Tibial nerve (tissue), 4 donors: ENCODE measurements at regions not wholly inside any gene's neighbourhood (a gene's known extent, or its start where the extent isn't known, plus 50 kb on each side); places are given as distances from the start of the nearest gene placed in this dataset.
A peak's percentile ranks its signal among the peaks of the same experiment; 100 is the strongest.

ENCODE experiments used
- DNase-seq, 2 donors: peaks; one replicate each; pipeline ENCODE4 v3.0.0-alpha.2; 2019; ENCODE audit warnings: low spot score in 2 of 2
- H3K27ac ChIP-seq, 4 donors: fragments of 200-600 bp; sonication (generic) in 3 of 4; one replicate each; pipeline ENCODE4 v1.5.1; 2017 to 2019; ENCODE audit warnings: mild to moderate bottlenecking in 1 of 4
- H3K27me3 ChIP-seq, 2 donors: fragments of 200-600 bp; sonication (generic) in 1 of 2; one replicate each; pipeline versions ENCODE4 v1.5.1 to v1.6.0; 2017 to 2019
- H3K36me3 ChIP-seq, 3 donors: fragments of 200-600 bp; sonication (generic); one replicate each; pipeline ENCODE4 v1.5.1; 2018 to 2019
- H3K4me1 ChIP-seq, 4 donors: fragments of 200-600 bp; sonication (generic) in 3 of 4; one replicate each; pipeline ENCODE4 v1.5.1; 2017 to 2019
- H3K4me3 ChIP-seq, 4 donors: fragments of 200-600 bp; sonication (generic) in 3 of 4; one replicate each; pipeline ENCODE4 v1.5.1; 2017 to 2019; ENCODE audit warnings: mild to moderate bottlenecking in 1 of 4, moderate library complexity in 1 of 4
- H3K9me3 ChIP-seq, 4 donors: fragments of 200-600 bp; sonication (generic) in 3 of 4; one replicate each; pipeline ENCODE4 v1.5.1; 2017 to 2019
- EP300 ChIP-seq, 2 donors: sonication (generic); formaldehyde crosslinking; IDR thresholded peaks; one replicate each; pipeline ENCODE4 v1.6.1; 2017; ENCODE audit warnings: antibody characterized with exemption in 2 of 2, mild to moderate bottlenecking in 1 of 2
- POLR2A ChIP-seq, 2 donors: fragments of 450-650 bp; IDR thresholded peaks; one replicate each; pipeline ENCODE4 v1.6.1; 2017; ENCODE audit warnings: antibody characterized with exemption in 2 of 2, mild to moderate bottlenecking in 2 of 2, moderate library complexity in 2 of 2
- WGBS, 2 donors: methylation state at CpG; one replicate each; pipeline ENCODE4 v1.1.5; 2018; 5-methylcytosine and 5-hydroxymethylcytosine counted together
- TF ChIP-seq, protein P1 (sequence below), 5 experiments: fragments of 200-600 bp in 3 of 5; fragments of 450-650 bp in 2 of 5; sonication (generic) in 3 of 5; IDR thresholded peaks; one replicate each; pipeline ENCODE4 v1.5.1; 2016 to 2019; ENCODE audit warnings: antibody characterized with exemption in 5 of 5, mild to moderate bottlenecking in 3 of 5, moderate library complexity in 2 of 5

GRCh38 chr12:115763982-115764621 is 513.4 kb downstream of the MED13L start:
- Histone ChIP-seq H3K9me3 (peaks cover 0 to 3% (median 0%) of the 10 kb centered on the region in 4 donors), H3K4me3 (no peak overlapping the region), H3K27me3 (no peaks in the 10 kb centered on the region), H3K36me3 (no peaks in the 10 kb centered on the region), H3K4me1 (peaks cover 0 to 5% (median 0%) of the 10 kb centered on the region in 4 donors), H3K27ac (no peak overlapping the region)
- DNase-seq = no peak
- 46 to 49% methylated on average over 3 of the region's 3 CpGs for WGBS, 2 donors
- TF ChIP-seq POLR2A (IDR thresholded peaks at IDR 0.05) (no peak), EP300 (IDR thresholded peaks at IDR 0.05) (no peak)
- TF ChIP-seq, protein P1, sequence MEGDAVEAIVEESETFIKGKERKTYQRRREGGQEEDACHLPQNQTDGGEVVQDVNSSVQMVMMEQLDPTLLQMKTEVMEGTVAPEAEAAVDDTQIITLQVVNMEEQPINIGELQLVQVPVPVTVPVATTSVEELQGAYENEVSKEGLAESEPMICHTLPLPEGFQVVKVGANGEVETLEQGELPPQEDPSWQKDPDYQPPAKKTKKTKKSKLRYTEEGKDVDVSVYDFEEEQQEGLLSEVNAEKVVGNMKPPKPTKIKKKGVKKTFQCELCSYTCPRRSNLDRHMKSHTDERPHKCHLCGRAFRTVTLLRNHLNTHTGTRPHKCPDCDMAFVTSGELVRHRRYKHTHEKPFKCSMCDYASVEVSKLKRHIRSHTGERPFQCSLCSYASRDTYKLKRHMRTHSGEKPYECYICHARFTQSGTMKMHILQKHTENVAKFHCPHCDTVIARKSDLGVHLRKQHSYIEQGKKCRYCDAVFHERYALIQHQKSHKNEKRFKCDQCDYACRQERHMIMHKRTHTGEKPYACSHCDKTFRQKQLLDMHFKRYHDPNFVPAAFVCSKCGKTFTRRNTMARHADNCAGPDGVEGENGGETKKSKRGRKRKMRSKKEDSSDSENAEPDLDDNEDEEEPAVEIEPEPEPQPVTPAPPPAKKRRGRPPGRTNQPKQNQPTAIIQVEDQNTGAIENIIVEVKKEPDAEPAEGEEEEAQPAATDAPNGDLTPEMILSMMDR (IDR thresholded peaks at IDR 0.05) = no peak

GRCh38 chr12:115763376-115763775 is 514.1 kb downstream of the MED13L start:
- H3K27me3 ChIP-seq = no peaks in the 10 kb centered on the region
- DNase-seq = peak in 1 of 2 donors; percentile 10
- WGBS, 2 donors = 60 to 61% methylated on average over 5 of the region's 5 CpGs

GRCh38 chr12:115762936-115763335 is 514.6 kb downstream of the MED13L start:
- Histone ChIP-seq H3K4me1 (peaks cover 0 to 5% (median 0%) of the 10 kb centered on the region in 4 donors), H3K36me3 (no peaks in the 10 kb centered on the region), H3K27me3 (peaks cover 0 to 3% of the 10 kb centered on the region in 2 donors), H3K4me3 (no peak overlapping the region), H3K9me3 (peaks cover 0 to 3% (median 0%) of the 10 kb centered on the region in 4 donors), H3K27ac (no peak overlapping the region)
- TF ChIP-seq, protein P1 (IDR thresholded peaks at IDR 0.05) = no peak
- TF ChIP-seq POLR2A (IDR thresholded peaks at IDR 0.05) (no peak), EP300 (IDR thresholded peaks at IDR 0.05) (no peak)
- 70 to 77% methylated on average over 3 of the region's 3 CpGs for WGBS, 2 donors
- DNase-seq = no peak

More at GRCh38 chr12:115763376-115763775, 514.1 kb downstream of the MED13L start:
- TF ChIP-seq, protein P1 (IDR thresholded peaks at IDR 0.05) = no peak
- TF ChIP-seq POLR2A (IDR thresholded peaks at IDR 0.05) (no peak), EP300 (IDR thresholded peaks at IDR 0.05) (no peak)
- H3K4me1 ChIP-seq = peaks cover 0 to 5% (median 0%) of the 10 kb centered on the region in 4 donors
- no peaks in the 10 kb centered on the region for H3K36me3 ChIP-seq
- H3K27ac ChIP-seq = no peak overlapping the region
- peaks cover 0 to 3% (median 0%) of the 10 kb centered on the region in 4 donors for H3K9me3 ChIP-seq
- no peak overlapping the region for H3K4me3 ChIP-seq

DNA sequence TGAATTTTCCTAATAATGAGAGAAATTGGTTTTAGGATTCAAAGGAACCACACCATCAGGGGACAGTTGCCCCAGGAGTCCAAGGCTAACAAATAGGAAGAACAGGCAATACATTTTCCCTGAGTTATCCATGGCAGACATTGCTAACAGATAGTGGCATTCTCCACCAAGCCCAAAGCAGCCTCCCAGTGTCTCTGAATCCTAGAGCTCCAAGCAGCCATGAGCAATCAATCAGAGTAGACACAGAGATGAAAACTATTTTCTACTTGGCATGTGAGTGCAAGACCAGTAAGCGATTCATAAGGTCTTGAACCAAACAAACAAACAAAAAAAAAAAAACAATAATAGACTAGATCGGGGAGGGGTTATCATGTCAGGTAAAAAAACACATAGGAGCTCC is 515.7 kb downstream of the MED13L start:
- H3K27me3 ChIP-seq = peaks cover 0 to 6% of the 10 kb centered on the region in 2 donors
- no peaks in the 10 kb centered on the region for H3K9me3 ChIP-seq
- DNase-seq = no peak
- no peak overlapping the region for H3K4me3 ChIP-seq
- 84 to 86% methylated on average over 2 of the region's 2 CpGs for WGBS, 2 donors
- H3K36me3 ChIP-seq = no peaks in the 10 kb centered on the region
- TF ChIP-seq, protein P1 (IDR thresholded peaks at IDR 0.05) = no peak
- TF ChIP-seq POLR2A (IDR thresholded peaks at IDR 0.05) (no peak), EP300 (IDR thresholded peaks at IDR 0.05) (no peak)
- peaks cover 0 to 5% (median 0%) of the 10 kb centered on the region in 4 donors for H3K4me1 ChIP-seq
- H3K27ac ChIP-seq = no peak overlapping the region

GRCh38 chr12:115760231-115760630 is 517.3 kb downstream of the MED13L start:
- Histone ChIP-seq H3K4me3 (no peak overlapping the region), H3K4me1 (peaks cover 0 to 5% (median 0%) of the 10 kb centered on the region in 4 donors), H3K27me3 (peaks cover 0 to 6% of the 10 kb centered on the region in 2 donors), H3K9me3 (no peaks in the 10 kb centered on the region), H3K27ac (no peak overlapping the region), H3K36me3 (no peaks in the 10 kb centered on the region)
- no peak for DNase-seq
- 82 to 84% methylated on average over 5 of the region's 5 CpGs for WGBS, 2 donors
- TF ChIP-seq POLR2A (IDR thresholded peaks at IDR 0.05) = no peak
- TF ChIP-seq, protein P1 (IDR thresholded peaks at IDR 0.05) = no peak
- TF ChIP-seq EP300 (IDR thresholded peaks at IDR 0.05) = no peak
